AG04450 (cell line): ENCODE measurements at regions not wholly inside any gene's neighbourhood (a gene's known extent, or its start where the extent isn't known, plus 50 kb on each side); places are given as distances from the start of the nearest gene placed in this dataset.

ENCODE experiments used
- CTCF ChIA-PET: fragments of 300-600, 350-600 bp; formaldehyde crosslinking; extraction: SDS; loops from one replicate; lab custom pipeline; 2022; ENCODE audit warnings: antibody characterized with exemption, inconsistent platforms; lab: Charles Lee
- POLR2A ChIA-PET: fragments of 350-600 bp; formaldehyde crosslinking; extraction: SDS; loops from one replicate; lab custom pipeline; 2021; ENCODE audit warnings: antibody characterized with exemption, inconsistent platforms; lab: Yijun Ruan, JAX
- DNase-seq: peaks from one replicate; pipeline ENCODE4 v3.0.0-alpha.2; 2011; ENCODE audit warnings: low read depth, low spot score
- H3K27ac ChIP-seq: one replicate; pipeline ENCODE4 v1.5.1; 2012; ENCODE audit warnings: low read depth, low read length, control low read depth
- H3K27me3 ChIP-seq: one replicate; pipeline ENCODE4 v1.6.0; 2012; ENCODE audit warnings: low read length; ENCODE audit not compliant: control insufficient read depth, insufficient read depth
- H3K4me3 ChIP-seq: 2 replicates; pipeline ENCODE4 v1.5.1; 2011; ENCODE audit warnings: mild to moderate bottlenecking, low read depth, low read length, control low read depth
- H3K9me3 ChIP-seq: 2 replicates; pipeline ENCODE4 v1.5.1; 2012; ENCODE audit warnings: low read length; ENCODE audit not compliant: control insufficient read depth, insufficient read depth
- TF ChIP-seq, protein P1 (sequence below): IDR thresholded peaks from 2 replicates; pipeline ENCODE4 v1.5.1; 2011; ENCODE audit warnings: low read depth, low read length, control low read depth, inconsistent platforms

DNA sequence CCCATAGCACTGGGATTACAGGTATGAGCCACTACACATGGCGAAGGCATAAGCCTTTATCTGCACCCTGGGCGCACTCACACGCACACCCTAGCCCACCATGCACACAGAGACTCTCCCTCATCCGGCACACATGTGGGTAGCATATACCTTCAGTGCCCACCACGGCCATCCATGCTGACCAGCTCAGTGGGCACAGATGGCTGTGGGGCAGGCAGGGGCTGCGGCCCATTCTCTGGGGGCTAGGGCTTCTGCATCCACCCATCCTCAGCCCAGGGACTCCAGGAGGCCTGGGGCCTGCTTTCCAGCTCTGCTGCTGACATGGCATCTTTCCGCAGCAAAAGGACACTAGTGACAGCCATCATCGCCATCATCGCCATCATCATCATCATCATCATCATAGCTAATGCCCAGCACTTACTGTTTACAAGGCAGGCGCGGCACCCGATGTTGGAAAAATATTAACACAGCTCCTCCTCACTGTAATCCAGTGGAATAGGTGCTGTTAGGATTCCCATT is 111.2 kb downstream of the NCOR2 start:
- no peak for DNase-seq
- H3K9me3 ChIP-seq, result peaks cover 9% of the 10 kb centered on the region; the same call in 1 of the 2 replicates
- TF ChIP-seq, protein P1, sequence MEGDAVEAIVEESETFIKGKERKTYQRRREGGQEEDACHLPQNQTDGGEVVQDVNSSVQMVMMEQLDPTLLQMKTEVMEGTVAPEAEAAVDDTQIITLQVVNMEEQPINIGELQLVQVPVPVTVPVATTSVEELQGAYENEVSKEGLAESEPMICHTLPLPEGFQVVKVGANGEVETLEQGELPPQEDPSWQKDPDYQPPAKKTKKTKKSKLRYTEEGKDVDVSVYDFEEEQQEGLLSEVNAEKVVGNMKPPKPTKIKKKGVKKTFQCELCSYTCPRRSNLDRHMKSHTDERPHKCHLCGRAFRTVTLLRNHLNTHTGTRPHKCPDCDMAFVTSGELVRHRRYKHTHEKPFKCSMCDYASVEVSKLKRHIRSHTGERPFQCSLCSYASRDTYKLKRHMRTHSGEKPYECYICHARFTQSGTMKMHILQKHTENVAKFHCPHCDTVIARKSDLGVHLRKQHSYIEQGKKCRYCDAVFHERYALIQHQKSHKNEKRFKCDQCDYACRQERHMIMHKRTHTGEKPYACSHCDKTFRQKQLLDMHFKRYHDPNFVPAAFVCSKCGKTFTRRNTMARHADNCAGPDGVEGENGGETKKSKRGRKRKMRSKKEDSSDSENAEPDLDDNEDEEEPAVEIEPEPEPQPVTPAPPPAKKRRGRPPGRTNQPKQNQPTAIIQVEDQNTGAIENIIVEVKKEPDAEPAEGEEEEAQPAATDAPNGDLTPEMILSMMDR, result no peak
- POLR2A ChIA-PET, result no interaction called here
- no peak overlapping the region for H3K4me3 ChIP-seq
- CTCF ChIA-PET, result no interaction called here
- H3K27me3 ChIP-seq, result no peaks in the 10 kb centered on the region
- no peak overlapping the region for H3K27ac ChIP-seq

DNA sequence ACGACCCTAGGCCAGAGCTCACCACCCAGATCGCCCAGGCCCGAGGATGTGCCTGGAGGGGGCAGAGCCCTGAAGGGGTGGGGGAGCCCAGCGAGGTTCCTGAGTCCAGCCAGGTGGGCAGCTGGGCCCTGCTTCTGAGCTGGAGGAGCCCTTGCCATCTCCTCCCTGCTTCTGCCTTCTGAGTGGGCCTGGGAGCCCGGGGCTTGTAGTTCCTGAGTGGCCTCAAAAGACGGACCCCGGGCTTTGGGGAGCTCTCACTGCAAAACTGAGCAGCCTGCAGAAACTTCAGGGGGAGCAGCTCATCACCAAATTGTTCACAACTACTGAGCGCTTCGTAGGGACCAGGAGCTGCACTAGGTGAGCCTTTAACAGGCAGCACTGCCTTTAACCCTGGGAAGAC is 112.1 kb downstream of the NCOR2 start:
- TF ChIP-seq, protein P1, result no peak
- H3K9me3 ChIP-seq, result peaks cover 8% of the 10 kb centered on the region; the same call in 1 of the 2 replicates
- ChIA-PET CTCF (no interaction called here), POLR2A (no interaction called here)
- DNase-seq, result no peak
- H3K4me3 ChIP-seq, result no peak overlapping the region
- H3K27me3 ChIP-seq, result no peaks in the 10 kb centered on the region
- no peak overlapping the region for H3K27ac ChIP-seq

DNA sequence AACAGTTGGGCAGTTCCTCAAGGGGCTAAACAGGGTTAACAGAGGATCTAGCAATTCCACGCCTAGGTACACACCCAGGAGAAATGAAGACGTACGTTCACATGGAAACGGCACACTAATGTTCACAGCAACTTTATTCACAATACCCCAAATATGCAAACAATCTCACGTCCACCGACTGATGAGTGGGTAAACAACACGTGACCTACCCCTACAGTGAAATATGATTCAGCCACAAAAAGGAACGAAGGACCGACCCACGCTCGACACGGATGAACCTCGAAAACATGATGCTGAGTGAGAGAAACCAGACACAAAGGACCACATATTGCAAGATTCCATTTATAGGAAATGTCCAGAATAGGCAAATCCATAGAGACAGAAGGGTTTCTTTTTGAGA is 112.7 kb downstream of the NCOR2 start:
- CTCF ChIA-PET, result no interaction called here
- Histone ChIP-seq H3K27me3 (no peaks in the 10 kb centered on the region), H3K4me3 (no peak overlapping the region), H3K9me3 (peaks cover 2% of the 10 kb centered on the region; the same call in 1 of the 2 replicates), H3K27ac (no peak overlapping the region)
- DNase-seq, result no peak
- POLR2A ChIA-PET, result no interaction called here
- TF ChIP-seq, protein P1, result no peak

DNA sequence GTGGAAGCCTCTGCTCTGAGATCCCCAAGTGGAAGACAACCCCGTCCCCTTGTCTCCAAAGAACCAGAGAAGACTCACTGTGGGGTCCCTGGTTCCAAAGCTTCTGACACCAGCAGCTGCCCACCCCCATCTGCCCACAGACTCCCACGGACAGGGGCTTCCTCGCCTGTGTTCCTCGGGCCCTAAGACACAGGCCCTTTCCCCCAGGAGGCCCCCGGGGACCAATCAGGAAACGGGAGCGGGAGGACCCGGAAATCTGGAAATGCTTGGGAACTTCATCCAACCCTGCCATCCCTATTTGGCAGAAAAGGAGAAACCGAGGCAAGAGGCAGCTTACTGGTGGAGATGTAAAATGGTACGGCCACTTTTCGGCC is 113.1 kb downstream of the NCOR2 start:
- TF ChIP-seq, protein P1, result no peak
- H3K9me3 ChIP-seq, result no peaks in the 10 kb centered on the region; the same call in 1 of the 2 replicates
- H3K27ac ChIP-seq, result no peak overlapping the region
- no peak overlapping the region for H3K4me3 ChIP-seq
- H3K27me3 ChIP-seq, result no peaks in the 10 kb centered on the region
- CTCF ChIA-PET, result no interaction called here
- POLR2A ChIA-PET, result interaction anchor here (0.6 kb wide), 1 partner anchor 311 kb away, joined by 3 read pairs; no protein-coding TSS in a partner anchor
- no peak for DNase-seq

DNA sequence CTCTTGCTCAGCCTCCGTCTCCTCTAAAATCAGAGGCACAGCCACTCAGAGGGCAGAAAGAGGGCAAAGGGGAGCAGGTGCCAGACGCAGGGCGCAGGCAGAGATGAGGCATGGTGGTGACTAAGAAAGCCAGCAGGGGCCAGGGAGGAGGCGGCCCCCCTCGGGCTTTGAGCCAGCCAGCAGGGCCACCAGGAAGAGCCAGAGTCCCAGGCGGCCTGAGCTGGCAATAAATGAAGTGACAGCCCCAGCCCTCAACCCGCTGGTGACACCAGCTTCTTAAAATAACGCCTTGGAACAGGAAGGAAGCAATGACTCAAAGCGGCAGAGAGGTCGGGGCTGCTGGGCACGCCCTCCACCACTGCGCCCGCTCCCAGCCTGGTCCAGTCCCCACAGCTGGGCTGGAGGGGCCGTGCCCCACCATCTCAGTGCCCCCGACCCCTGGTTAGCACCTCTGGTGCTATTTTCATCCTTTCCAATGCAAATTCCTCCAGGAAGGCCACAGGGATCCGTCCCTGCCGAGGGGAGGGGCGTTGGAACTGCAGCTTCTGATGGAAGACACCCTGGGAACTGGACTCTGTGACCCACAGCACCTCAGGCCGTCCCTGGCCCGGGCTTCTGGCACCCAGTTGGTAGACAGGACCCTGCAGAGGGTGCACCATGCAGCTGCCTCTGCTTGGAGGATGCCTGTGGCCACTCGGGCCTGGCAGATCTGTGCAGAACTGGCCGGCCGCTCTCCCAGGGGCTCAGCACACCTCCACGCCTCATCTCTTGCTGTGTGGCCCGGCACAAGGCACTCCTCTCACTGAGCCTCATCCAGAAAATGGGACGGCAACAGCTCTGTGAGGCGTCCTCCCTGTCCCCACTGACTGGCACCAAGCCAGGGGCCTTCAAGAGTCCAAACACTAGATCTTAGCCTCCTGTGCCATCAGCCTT is 113.7 kb downstream of the NCOR2 start:
- DNase-seq, result no peak
- no peaks in the 10 kb centered on the region; the same call in 1 of the 2 replicates for H3K9me3 ChIP-seq
- H3K27ac ChIP-seq, result no peak overlapping the region
- no peaks in the 10 kb centered on the region for H3K27me3 ChIP-seq
- TF ChIP-seq, protein P1, result no peak
- ChIA-PET CTCF (interaction anchor here (0.5 kb wide), 1 partner anchor 302 kb away, joined by 4 read pairs; no protein-coding TSS in a partner anchor), POLR2A (interaction anchor here (0.6 to 1.2 kb wide), 3 partner anchors 31 to 312 kb away, joined by 3 to 4 read pairs (median 3); no protein-coding TSS in a partner anchor)
- H3K4me3 ChIP-seq, result no peak overlapping the region
